GM19452 (cell line): ENCODE measurements at regions not wholly inside any gene's neighbourhood (a gene's known extent, or its start where the extent isn't known, plus 50 kb on each side); places are given as distances from the start of the nearest gene placed in this dataset.

Experiments
- ATAC-seq: cut with Tn5 transposase; IDR thresholded peaks from one replicate; pipeline ENCODE4 v1.9.1; 2021; ENCODE audit not compliant: unreplicated experiment

- ATAC-seq, result no peak
Observed at GRCh38 chr9:73020877-73021276, 68.0 kb upstream of the ALDH1A1 start.

GRCh38 chr9:73014011-73014410, 61.2 kb upstream of the ALDH1A1 start:
- no peak for ATAC-seq

GRCh38 chr9:73011956-73012355, 59.1 kb upstream of the ALDH1A1 start:
- no peak for ATAC-seq

GRCh38 chr9:73011181-73011750, 58.4 kb upstream of the ALDH1A1 start:
- no peak for ATAC-seq

GRCh38 chr9:73009649-73010288, 56.9 kb upstream of the ALDH1A1 start:
- ATAC-seq, result no peak

- no peak for ATAC-seq
Observed at GRCh38 chr9:73007966-73008672, 55.3 kb upstream of the ALDH1A1 start.

- no peak for ATAC-seq
Observed at GRCh38 chr9:73006986-73007385, 54.1 kb upstream of the ALDH1A1 start.
